Lung (tissue), 11 donors: ENCODE measurements at regions not wholly inside any gene's neighbourhood (a gene's known extent, or its start where the extent isn't known, plus 50 kb on each side); places are given as distances from the start of the nearest gene placed in this dataset.

Experiments used
- ATAC-seq: fragments of 200-7000 bp; cut with Tn5 transposase; one replicate; pipeline ENCODE4 v1.9.1; 2020; ENCODE audit warnings: moderate number of reproducible peaks; ENCODE audit not compliant: insufficient read depth, low FRiP score
- DNase-seq, 3 donors: peaks; one replicate each; pipeline ENCODE4 v3.0.0-alpha.2; 2013 to 2017
- H3K27ac ChIP-seq, 2 donors: one replicate each; pipeline ENCODE4 v1.5.1; 2013; ENCODE audit warnings: mild to moderate bottlenecking in 2 of 2, moderate library complexity in 2 of 2, control low read depth in 1 of 2, inconsistent platforms in 1 of 2, low read depth in 1 of 2, low read length in 1 of 2
- H3K27me3 ChIP-seq, 3 donors: one replicate each; pipeline ENCODE4 v1.5.1; 2013; ENCODE audit warnings: low read length in 2 of 3; ENCODE audit not compliant: control insufficient read depth in 3 of 3, insufficient read depth in 3 of 3
- H3K36me3 ChIP-seq, 4 donors: one replicate each; pipeline ENCODE4 v1.5.1; 2013; ENCODE audit warnings: low read length in 4 of 4, mild to moderate bottlenecking in 1 of 4, moderate library complexity in 1 of 4; ENCODE audit not compliant: control insufficient read depth in 4 of 4, insufficient read depth in 4 of 4
- H3K4me1 ChIP-seq, 5 donors: one replicate each; pipeline ENCODE4 v1.5.1; 2013; ENCODE audit warnings: low read length in 5 of 5, mild to moderate bottlenecking in 2 of 5, moderate library complexity in 1 of 5; ENCODE audit not compliant: control insufficient read depth in 5 of 5, insufficient read depth in 5 of 5
- H3K4me3 ChIP-seq: one replicate; pipeline ENCODE4 v1.5.1; 2013; ENCODE audit warnings: mild to moderate bottlenecking, control low read depth, moderate library complexity
- H3K9ac ChIP-seq, 2 donors: one replicate each; pipeline ENCODE4 v1.5.1; 2013; ENCODE audit warnings: low read length in 2 of 2, control low read depth in 1 of 2; ENCODE audit not compliant: insufficient read depth in 1 of 2
- H3K9me3 ChIP-seq, 4 donors: one replicate each; pipeline ENCODE4 v1.5.1; 2013; ENCODE audit warnings: low read length in 3 of 4, mild to moderate bottlenecking in 1 of 4, moderate library complexity in 1 of 4; ENCODE audit not compliant: control insufficient read depth in 4 of 4, insufficient read depth in 3 of 4
- CTCF ChIP-seq: IDR thresholded peaks from 2 replicates; pipeline ENCODE4 v1.5.1; 2012; ENCODE audit warnings: mild to moderate bottlenecking; ENCODE audit errors: control extremely low read depth, extremely low read depth
- WGBS, 2 donors: extraction: QIAGEN DNeasy Blood & Tissue Kit; methylation state at CpG; one replicate each; pipeline ENCODE4 v1.1.7; 2013; 5-methylcytosine and 5-hydroxymethylcytosine counted together
- donor health status: control.
- donor health status: control.
- donor health status: Bipolar disorder and iron deficiency.
- donor health status: healthy.
- donor health status: DM: yes; HTN: yes; CAD: no.

- DNase-seq = no peak
- H3K27ac ChIP-seq = no peak overlapping the region
- H3K9me3 ChIP-seq = peaks cover 0 to 2% (median 0%) of the 10 kb centered on the region in 4 donors
- no peak overlapping the region for H3K9ac ChIP-seq
- no peak overlapping the region for H3K4me3 ChIP-seq
- no peak for TF ChIP-seq CTCF
- no peak for ATAC-seq
- no peaks in the 10 kb centered on the region for H3K4me1 ChIP-seq
- 53 to 62% methylated on average over 4 of the region's 4 CpGs for WGBS, 2 donors
- no peaks in the 10 kb centered on the region for H3K27me3 ChIP-seq
- H3K36me3 ChIP-seq = no peaks in the 10 kb centered on the region
Observed at GRCh38 chr2:49404108-49404507, 249.8 kb upstream of the FSHR start.

- TF ChIP-seq CTCF = no peak
- ATAC-seq (no peak), DNase-seq (no peak)
- H3K9ac ChIP-seq = no peak overlapping the region
- no peaks in the 10 kb centered on the region for H3K4me1 ChIP-seq
- H3K27me3 ChIP-seq = no peaks in the 10 kb centered on the region
- no peak overlapping the region for H3K27ac ChIP-seq
- WGBS, 2 donors = 89 to 90% methylated on average over 2 of the region's 2 CpGs
- peaks cover 0 to 2% (median 0%) of the 10 kb centered on the region in 4 donors for H3K9me3 ChIP-seq
- no peaks in the 10 kb centered on the region for H3K36me3 ChIP-seq
- H3K4me3 ChIP-seq = no peak overlapping the region
Observed at GRCh38 chr2:49403637-49404036, 249.3 kb upstream of the FSHR start.

GRCh38 chr2:49379406-49379805 lies 225.1 kb upstream of the FSHR start:
- no peak for TF ChIP-seq CTCF
- Histone ChIP-seq H3K9ac (no peak overlapping the region), H3K4me3 (no peak overlapping the region), H3K9me3 (no peaks in the 10 kb centered on the region), H3K27me3 (no peaks in the 10 kb centered on the region), H3K27ac (no peak overlapping the region), H3K4me1 (no peaks in the 10 kb centered on the region), H3K36me3 (no peaks in the 10 kb centered on the region)
- no peak for ATAC-seq
- DNase-seq = no peak
- WGBS, 2 donors = 51 to 60% methylated on average over 1 of the region's 1 CpG

GRCh38 chr2:49371128-49371701 lies 216.9 kb upstream of the FSHR start:
- Histone ChIP-seq H3K4me1 (no peaks in the 10 kb centered on the region), H3K9me3 (peaks cover 0 to 1% (median 0%) of the 10 kb centered on the region in 4 donors), H3K27ac (no peak overlapping the region), H3K4me3 (no peak overlapping the region), H3K36me3 (no peaks in the 10 kb centered on the region), H3K27me3 (no peaks in the 10 kb centered on the region), H3K9ac (no peak overlapping the region)
- DNase-seq (no peak), ATAC-seq (no peak)
- TF ChIP-seq CTCF = no peak
